NT2/D1 (cell line): ENCODE measurements at regions not wholly inside any gene's neighbourhood (a gene's known extent, or its start where the extent isn't known, plus 50 kb on each side); places are given as distances from the start of the nearest gene placed in this dataset.

Experiments used
- DNase-seq: peaks from one replicate; pipeline ENCODE4 v3.0.0-alpha.2; 2011; ENCODE audit warnings: low read depth, low spot score
- H3K27me3 ChIP-seq: 2 replicates; pipeline ENCODE4 v1.6.0; 2011; ENCODE audit warnings: mild to moderate bottlenecking; ENCODE audit not compliant: insufficient read length, insufficient read depth
- H3K36me3 ChIP-seq: 2 replicates; pipeline ENCODE4 v1.6.1; 2011; ENCODE audit warnings: mild to moderate bottlenecking, low read length, mixed read lengths; ENCODE audit not compliant: insufficient read depth, insufficient read length
- H3K4me1 ChIP-seq: 2 replicates; pipeline ENCODE4 v1.5.1; 2011; ENCODE audit not compliant: insufficient read depth, insufficient read length
- H3K4me3 ChIP-seq: 2 replicates; pipeline ENCODE4 v1.5.1; 2011; ENCODE audit warnings: low read depth; ENCODE audit not compliant: insufficient read length
- H3K9ac ChIP-seq: 2 replicates; pipeline ENCODE4 v1.6.0; 2011; ENCODE audit warnings: low read depth; ENCODE audit not compliant: insufficient read length
- H3K9me3 ChIP-seq: 2 replicates; pipeline ENCODE4 v1.5.1; 2011; ENCODE audit warnings: mild to moderate bottlenecking, low read length; ENCODE audit not compliant: insufficient read depth
- SUZ12 ChIP-seq: IDR thresholded peaks from 2 replicates; pipeline ENCODE4 v1.6.1; 2011; ENCODE audit not compliant: insufficient read length, insufficient read depth; ENCODE audit errors: extremely low read depth
- YY1 ChIP-seq: IDR thresholded peaks from 2 replicates; pipeline ENCODE4 v1.6.1; 2011; ENCODE audit not compliant: insufficient read length, insufficient read depth
- ZNF274 ChIP-seq: IDR thresholded peaks from 2 replicates; pipeline ENCODE4 v1.6.1; 2011; ENCODE audit warnings: mild to moderate bottlenecking, low read depth, low read length

- Histone ChIP-seq H3K9me3 (no peaks in the 10 kb centered on the region), H3K4me3 (no peak overlapping the region), H3K36me3 (no peaks in the 10 kb centered on the region), H3K9ac (no peak overlapping the region), H3K4me1 (no peaks in the 10 kb centered on the region), H3K27me3 (no peaks in the 10 kb centered on the region)
- no peak for TF ChIP-seq SUZ12
- TF ChIP-seq YY1: no peak
- TF ChIP-seq ZNF274: no peak
- DNase-seq: no peak
These were observed 274.0 kb upstream of the TGFBR2 start for GRCh38 chr3:30332196-30333021.

- DNase-seq: no peak
These were observed 273.3 kb upstream of the TGFBR2 start for GRCh38 chr3:30333143-30333542.

DNA sequence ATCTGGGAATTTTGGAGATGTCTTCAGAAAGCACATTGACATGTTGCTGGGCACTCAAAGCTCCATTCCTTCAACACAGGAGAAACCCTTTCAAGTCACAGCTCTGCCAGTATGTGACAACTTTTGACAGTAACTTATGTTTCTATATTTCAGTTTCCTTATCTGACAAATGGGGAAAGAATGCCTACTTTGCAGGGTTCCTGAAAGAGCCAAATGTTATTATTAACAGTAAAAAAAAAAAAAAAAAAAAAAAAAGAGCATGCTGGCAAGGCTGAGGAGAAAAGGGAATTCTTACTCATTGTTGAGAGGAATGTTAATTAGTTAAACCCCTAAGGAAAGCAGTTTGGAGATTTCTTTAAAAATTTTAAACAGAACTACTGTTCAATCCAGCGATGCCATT is 272.5 kb upstream of the TGFBR2 start:
- Histone ChIP-seq H3K4me1 (no peaks in the 10 kb centered on the region), H3K27me3 (no peaks in the 10 kb centered on the region), H3K9ac (no peak overlapping the region), H3K4me3 (no peak overlapping the region), H3K9me3 (no peaks in the 10 kb centered on the region), H3K36me3 (no peaks in the 10 kb centered on the region)
- no peak for TF ChIP-seq SUZ12
- no peak for TF ChIP-seq ZNF274
- no peak for TF ChIP-seq YY1
- DNase-seq: no peak

More at GRCh38 chr3:30333143-30333542, 273.3 kb upstream of the TGFBR2 start:
- Histone ChIP-seq H3K27me3 (no peaks in the 10 kb centered on the region), H3K36me3 (no peaks in the 10 kb centered on the region), H3K9ac (no peak overlapping the region), H3K4me1 (no peaks in the 10 kb centered on the region), H3K9me3 (no peaks in the 10 kb centered on the region), H3K4me3 (no peak overlapping the region)
- TF ChIP-seq ZNF274 (no peak), SUZ12 (no peak), YY1 (no peak)

GRCh38 chr3:30340500-30340899 is 265.9 kb upstream of the TGFBR2 start:
- Histone ChIP-seq H3K27me3 (no peaks in the 10 kb centered on the region), H3K9me3 (no peaks in the 10 kb centered on the region), H3K4me1 (no peaks in the 10 kb centered on the region), H3K9ac (no peak overlapping the region), H3K36me3 (no peaks in the 10 kb centered on the region), H3K4me3 (no peak overlapping the region)
- no peak for DNase-seq
- no peak for TF ChIP-seq ZNF274
- no peak for TF ChIP-seq YY1
- TF ChIP-seq SUZ12: no peak

DNA sequence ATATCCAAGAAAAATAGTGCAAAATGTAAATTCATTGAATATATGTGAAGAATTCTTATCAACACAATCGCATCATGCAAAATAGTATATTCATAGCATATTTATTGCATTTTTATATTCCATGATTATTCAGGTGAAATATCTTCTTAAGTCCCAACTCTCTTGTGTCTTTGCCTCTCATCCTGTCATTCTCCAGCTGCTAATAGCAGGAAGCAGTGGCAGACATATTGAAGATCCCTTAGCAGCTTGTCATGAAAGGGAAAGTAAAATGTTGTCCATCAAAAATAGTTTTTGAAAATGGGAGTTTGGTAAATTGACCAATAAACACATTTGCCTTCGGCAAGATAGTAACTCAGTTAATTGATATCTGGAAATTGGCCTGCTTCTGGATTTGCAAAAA is 265.3 kb upstream of the TGFBR2 start:
- DNase-seq: no peak
- Histone ChIP-seq H3K4me1 (no peaks in the 10 kb centered on the region), H3K4me3 (no peak overlapping the region), H3K27me3 (no peaks in the 10 kb centered on the region), H3K36me3 (no peaks in the 10 kb centered on the region), H3K9me3 (no peaks in the 10 kb centered on the region), H3K9ac (no peak overlapping the region)
- TF ChIP-seq YY1 (no peak), ZNF274 (no peak), SUZ12 (no peak)

GRCh38 chr3:30341851-30342250 is 264.6 kb upstream of the TGFBR2 start:
- no peak overlapping the region for H3K4me3 ChIP-seq
- H3K36me3 ChIP-seq: no peaks in the 10 kb centered on the region
- no peaks in the 10 kb centered on the region for H3K27me3 ChIP-seq
- TF ChIP-seq YY1: no peak
- no peak for TF ChIP-seq ZNF274
- TF ChIP-seq SUZ12: no peak
- H3K4me1 ChIP-seq: no peaks in the 10 kb centered on the region
- no peaks in the 10 kb centered on the region for H3K9me3 ChIP-seq
- no peak for DNase-seq
- H3K9ac ChIP-seq: no peak overlapping the region

DNA sequence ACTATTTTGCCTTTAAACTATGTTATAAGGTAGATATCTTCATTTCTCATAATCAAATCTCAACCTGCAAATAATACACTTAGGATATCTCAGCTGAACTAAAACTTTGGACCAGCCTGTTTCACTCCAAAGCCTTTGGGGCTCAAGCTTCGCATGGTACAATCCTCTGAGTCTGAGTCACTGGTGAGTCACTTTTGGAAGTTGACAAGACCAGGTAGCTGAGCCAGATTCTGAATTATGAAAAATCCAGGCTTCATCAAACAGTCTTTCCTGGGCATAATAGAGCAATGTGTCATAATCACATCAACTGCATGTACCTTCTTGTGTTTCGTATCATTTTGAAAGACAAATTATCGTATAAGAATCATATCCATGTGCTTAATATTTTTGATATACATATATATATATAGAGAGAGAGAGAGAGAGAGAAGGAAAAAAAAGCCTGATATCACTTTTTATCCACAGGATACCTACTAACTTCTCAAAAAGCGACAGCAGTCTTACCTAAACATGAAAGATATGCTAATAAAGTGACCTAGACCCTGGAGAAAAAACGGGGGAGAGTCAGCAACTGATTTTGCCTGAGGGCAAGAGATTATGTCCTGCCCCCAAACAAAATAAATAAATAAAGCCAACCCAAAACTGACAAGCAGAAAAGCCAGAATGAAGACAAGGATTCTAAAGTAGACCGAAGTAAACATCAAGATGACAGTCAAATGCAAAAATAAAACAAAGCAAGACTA is 263.9 kb upstream of the TGFBR2 start:
- Histone ChIP-seq H3K36me3 (no peaks in the 10 kb centered on the region), H3K27me3 (no peaks in the 10 kb centered on the region), H3K4me3 (no peak overlapping the region), H3K9ac (no peak overlapping the region), H3K9me3 (no peaks in the 10 kb centered on the region), H3K4me1 (no peaks in the 10 kb centered on the region)
- TF ChIP-seq YY1: no peak
- no peak for TF ChIP-seq SUZ12
- no peak for TF ChIP-seq ZNF274
- no peak for DNase-seq
